ENCODE measurements at regions not wholly inside any gene's neighbourhood (a gene's known extent, or its start where the extent isn't known, plus 50 kb on each side); places are given as distances from the start of the nearest gene placed in this dataset.
A peak's percentile ranks its signal among the peaks of the same experiment; 100 is the strongest.

DNA sequence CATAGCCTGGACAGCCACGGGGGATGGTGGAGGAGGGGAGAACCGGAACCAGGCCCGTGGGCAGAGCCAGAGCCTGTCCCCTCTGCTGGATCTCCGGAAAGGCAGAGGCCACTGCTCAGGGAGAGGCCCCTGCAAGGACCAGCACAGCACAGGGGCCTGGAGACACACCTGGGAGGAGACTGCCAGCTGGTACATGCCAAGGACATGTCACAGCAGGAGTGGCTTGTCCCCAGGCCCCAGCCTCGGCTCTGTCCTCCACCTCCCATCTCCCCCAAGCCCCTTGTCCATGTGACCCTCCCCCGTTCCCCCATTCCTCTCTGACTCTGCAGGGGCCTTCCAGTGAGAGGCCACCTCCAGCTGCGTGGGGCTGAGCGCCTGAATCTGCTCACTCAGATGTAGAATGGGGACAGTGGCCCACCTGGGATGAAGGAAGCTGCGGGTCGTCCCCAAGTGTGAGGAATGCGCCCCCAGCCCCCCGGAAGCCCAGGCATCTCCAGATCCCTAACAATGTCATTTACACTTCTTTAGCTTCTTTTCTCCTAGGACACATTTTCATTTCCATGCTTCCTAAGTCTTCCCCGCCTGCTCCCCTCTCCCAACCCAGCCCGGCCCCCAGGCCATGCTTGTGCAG, 349.6 kb upstream of the IRX2 start (continued):
- TF ChIP-seq NRF1 (IDR thresholded peaks at IDR 0.05; ENCODE audit: low read depth, low read length) (no peak), ASH2L (IDR thresholded peaks at IDR 0.05; ENCODE audit: low read length) (peak; percentile 23), ZNF274 (IDR thresholded peaks at IDR 0.05; ENCODE audit: borderline replicate concordance, extremely low read depth, low read length) (no peak), HDAC2 (IDR thresholded peaks at IDR 0.05; ENCODE audit: borderline replicate concordance in 1 of 2, low read depth in 2 of 2, low read length in 2 of 2) (peak; percentile 93 to 96; a peak in 3 of 4 replicates), TAF7 (optimal IDR thresholded peaks at IDR 0.05; ENCODE audit: borderline replicate concordance, low read depth, low read length) (no peak), RBBP5 (IDR thresholded peaks at IDR 0.05; ENCODE audit: borderline replicate concordance, low read depth, low read length) (no peak), CREB1 (IDR thresholded peaks at IDR 0.05) (no peak; the same call in 1 of the 2 replicates), EGR1 (IDR thresholded peaks at IDR 0.05; ENCODE audit: borderline replicate concordance, low read depth, low read length) (peak; percentile 56; the same call in 1 of the 2 replicates)
- TF ChIP-seq, protein P1, sequence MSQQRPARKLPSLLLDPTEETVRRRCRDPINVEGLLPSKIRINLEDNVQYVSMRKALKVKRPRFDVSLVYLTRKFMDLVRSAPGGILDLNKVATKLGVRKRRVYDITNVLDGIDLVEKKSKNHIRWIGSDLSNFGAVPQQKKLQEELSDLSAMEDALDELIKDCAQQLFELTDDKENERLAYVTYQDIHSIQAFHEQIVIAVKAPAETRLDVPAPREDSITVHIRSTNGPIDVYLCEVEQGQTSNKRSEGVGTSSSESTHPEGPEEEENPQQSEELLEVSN (IDR thresholded peaks at IDR 0.05), result no peak
